Posterior cingulate gyrus (tissue), 11 donors: ENCODE measurements at regions not wholly inside any gene's neighbourhood (a gene's known extent, or its start where the extent isn't known, plus 50 kb on each side); places are given as distances from the start of the nearest gene placed in this dataset.

ENCODE experiments used
- DNase-seq, 10 donors: peaks; one replicate each; pipeline versions ENCODE4 v3.0.0 to v3.0.0-alpha.2; 2020 to 2021; ENCODE audit warnings: mixed read lengths in 3 of 10
- intact Hi-C: fragments of 100-400 bp; cut with DNase I; formaldehyde crosslinking; loops from one replicate; pipeline ENCODE4 v1.15.1; 2023

GRCh38 chr3:117719316-117719926 lies 1009.8 kb downstream of the TUSC7 start:
- intact Hi-C loops, result loop anchor here (10.0 kb wide), 1 partner anchor 705 kb away; no protein-coding TSS in a partner anchor
- peak in 1 of 10 donors; percentile 7 for DNase-seq

GRCh38 chr3:117721866-117722265 lies 1012.3 kb downstream of the TUSC7 start:
- intact Hi-C loops, result loop anchor here (10.0 kb wide), 1 partner anchor 947 kb away; no protein-coding TSS in a partner anchor
- no peak for DNase-seq

- intact Hi-C loops, result loop anchor here (10.0 kb wide), 1 partner anchor 948 kb away; no protein-coding TSS in a partner anchor
- no peak for DNase-seq
These were observed 1013.3 kb downstream of the TUSC7 start for GRCh38 chr3:117722856-117723255.

GRCh38 chr3:117723825-117724224 lies 1014.2 kb downstream of the TUSC7 start:
- intact Hi-C loops, result loop anchor here (10.0 kb wide), 1 partner anchor 949 kb away; no protein-coding TSS in a partner anchor

GRCh38 chr3:117725314-117725713 lies 1015.7 kb downstream of the TUSC7 start:
- no peak for DNase-seq
- intact Hi-C loops, result loop anchor here (10.0 kb wide), 1 partner anchor 951 kb away; no protein-coding TSS in a partner anchor

More at GRCh38 chr3:117723825-117724224, 1014.2 kb downstream of the TUSC7 start:
- no peak for DNase-seq

GRCh38 chr3:117726776-117727175 lies 1017.2 kb downstream of the TUSC7 start:
- intact Hi-C loops, result loop anchor here (10.0 kb wide), 1 partner anchor 952 kb away; no protein-coding TSS in a partner anchor
- DNase-seq, result no peak

GRCh38 chr3:117728226-117728625 lies 1018.6 kb downstream of the TUSC7 start:
- intact Hi-C loops, result loop anchor here (10.0 kb wide), 1 partner anchor 953 kb away; no protein-coding TSS in a partner anchor
- DNase-seq, result no peak

- DNase-seq, result no peak
- intact Hi-C loops, result no loop called here
These were observed 1024.9 kb downstream of the TUSC7 start for GRCh38 chr3:117734496-117734895.

GRCh38 chr3:117735481-117736101 lies 1026.0 kb downstream of the TUSC7 start:
- DNase-seq, result no peak
- intact Hi-C loops, result no loop called here

- intact Hi-C loops, result no loop called here
- no peak for DNase-seq
These were observed 1027.3 kb downstream of the TUSC7 start for GRCh38 chr3:117736846-117737245.

GRCh38 chr3:117743993-117744392 lies 1034.4 kb downstream of the TUSC7 start:
- intact Hi-C loops, result no loop called here
- no peak for DNase-seq

- DNase-seq, result no peak
- intact Hi-C loops, result no loop called here
These were observed 1035.4 kb downstream of the TUSC7 start for GRCh38 chr3:117744935-117745334.

- DNase-seq, result no peak
- intact Hi-C loops, result no loop called here
These were observed 1035.9 kb downstream of the TUSC7 start for GRCh38 chr3:117745516-117745915.

GRCh38 chr3:117746066-117746465 lies 1036.5 kb downstream of the TUSC7 start:
- intact Hi-C loops, result no loop called here
- DNase-seq, result peak in 2 of 10 donors; percentile 27 to 74

- intact Hi-C loops, result no loop called here
These were observed 1038.6 kb downstream of the TUSC7 start for GRCh38 chr3:117748131-117748530.

GRCh38 chr3:117750674-117751269 lies 1041.2 kb downstream of the TUSC7 start:
- no peak for DNase-seq

More at GRCh38 chr3:117748131-117748530, 1038.6 kb downstream of the TUSC7 start:
- DNase-seq, result no peak

GRCh38 chr3:117751651-117752050 lies 1042.1 kb downstream of the TUSC7 start:
- intact Hi-C loops, result loop anchor here (5.0 kb wide), 1 partner anchor 246 kb away; no protein-coding TSS in a partner anchor
- peak in 1 of 10 donors; percentile 36 for DNase-seq

More at GRCh38 chr3:117750674-117751269, 1041.2 kb downstream of the TUSC7 start:
- intact Hi-C loops, result loop anchor here (5.0 kb wide), 1 partner anchor 247 kb away; no protein-coding TSS in a partner anchor

GRCh38 chr3:117752984-117753717 lies 1043.6 kb downstream of the TUSC7 start:
- intact Hi-C loops, result loop anchor here (5.0 kb wide), 1 partner anchor 244 kb away; no protein-coding TSS in a partner anchor
- DNase-seq, result no peak

- no peak for DNase-seq
- intact Hi-C loops, result loop anchor here (5.0 kb wide), 1 partner anchor 243 kb away; no protein-coding TSS in a partner anchor
These were observed 1044.5 kb downstream of the TUSC7 start for GRCh38 chr3:117754058-117754457.

GRCh38 chr3:117754841-117755240 lies 1045.3 kb downstream of the TUSC7 start:
- intact Hi-C loops, result loop anchor here (5.0 kb wide), 1 partner anchor 242 kb away; no protein-coding TSS in a partner anchor
- no peak for DNase-seq
